Tibial nerve (tissue), 4 donors: ENCODE measurements at regions not wholly inside any gene's neighbourhood (a gene's known extent, or its start where the extent isn't known, plus 50 kb on each side); places are given as distances from the start of the nearest gene placed in this dataset.

Experiments used
- DNase-seq, 2 donors: peaks; one replicate each; pipeline ENCODE4 v3.0.0-alpha.2; 2019; ENCODE audit warnings: low spot score in 2 of 2
- H3K27ac ChIP-seq, 4 donors: fragments of 200-600 bp; sonication (generic) in 3 of 4; one replicate each; pipeline ENCODE4 v1.5.1; 2017 to 2019; ENCODE audit warnings: mild to moderate bottlenecking in 1 of 4
- H3K27me3 ChIP-seq, 2 donors: fragments of 200-600 bp; sonication (generic) in 1 of 2; one replicate each; pipeline versions ENCODE4 v1.5.1 to v1.6.0; 2017 to 2019
- H3K36me3 ChIP-seq, 3 donors: fragments of 200-600 bp; sonication (generic); one replicate each; pipeline ENCODE4 v1.5.1; 2018 to 2019
- H3K4me1 ChIP-seq, 4 donors: fragments of 200-600 bp; sonication (generic) in 3 of 4; one replicate each; pipeline ENCODE4 v1.5.1; 2017 to 2019
- H3K4me3 ChIP-seq, 4 donors: fragments of 200-600 bp; sonication (generic) in 3 of 4; one replicate each; pipeline ENCODE4 v1.5.1; 2017 to 2019; ENCODE audit warnings: mild to moderate bottlenecking in 1 of 4, moderate library complexity in 1 of 4
- H3K9me3 ChIP-seq, 4 donors: fragments of 200-600 bp; sonication (generic) in 3 of 4; one replicate each; pipeline ENCODE4 v1.5.1; 2017 to 2019
- CTCF ChIP-seq, 5 experiments: fragments of 200-600 bp in 3 of 5; fragments of 450-650 bp in 2 of 5; sonication (generic) in 3 of 5; IDR thresholded peaks; one replicate each; pipeline ENCODE4 v1.5.1; 2016 to 2019; ENCODE audit warnings: antibody characterized with exemption in 5 of 5, mild to moderate bottlenecking in 3 of 5, moderate library complexity in 2 of 5
- EP300 ChIP-seq, 2 donors: sonication (generic); formaldehyde crosslinking; IDR thresholded peaks; one replicate each; pipeline ENCODE4 v1.6.1; 2017; ENCODE audit warnings: antibody characterized with exemption in 2 of 2, mild to moderate bottlenecking in 1 of 2
- POLR2A ChIP-seq, 2 donors: fragments of 450-650 bp; IDR thresholded peaks; one replicate each; pipeline ENCODE4 v1.6.1; 2017; ENCODE audit warnings: antibody characterized with exemption in 2 of 2, mild to moderate bottlenecking in 2 of 2, moderate library complexity in 2 of 2
- WGBS, 2 donors: methylation state at CpG; one replicate each; pipeline ENCODE4 v1.1.5; 2018; 5-methylcytosine and 5-hydroxymethylcytosine counted together

- DNase-seq, result no peak
- Histone ChIP-seq H3K4me3 (no peak overlapping the region), H3K9me3 (no peaks in the 10 kb centered on the region)
Observed at GRCh38 chr11:79852176-79852575, 411.3 kb upstream of the TENM4 start.

GRCh38 chr11:79845002-79845709, 404.3 kb upstream of the TENM4 start:
- no peaks in the 10 kb centered on the region for H3K27me3 ChIP-seq
- no peaks in the 10 kb centered on the region for H3K36me3 ChIP-seq
- H3K9me3 ChIP-seq, result no peaks in the 10 kb centered on the region
- TF ChIP-seq CTCF (IDR thresholded peaks at IDR 0.05) (no peak), POLR2A (IDR thresholded peaks at IDR 0.05) (no peak)
- no peak for DNase-seq
- H3K4me3 ChIP-seq, result no peak overlapping the region
- no peak overlapping the region for H3K27ac ChIP-seq
- H3K4me1 ChIP-seq, result no peaks in the 10 kb centered on the region
- WGBS, 2 donors, result 55 to 60% methylated on average over 3 of the region's 3 CpGs

More at GRCh38 chr11:79852176-79852575, 411.3 kb upstream of the TENM4 start:
- H3K36me3 ChIP-seq, result no peaks in the 10 kb centered on the region
- H3K27me3 ChIP-seq, result no peaks in the 10 kb centered on the region
- no peak overlapping the region for H3K27ac ChIP-seq
- TF ChIP-seq POLR2A (IDR thresholded peaks at IDR 0.05), result no peak
- no peak for TF ChIP-seq EP300 (IDR thresholded peaks at IDR 0.05)
- TF ChIP-seq CTCF (IDR thresholded peaks at IDR 0.05), result no peak
- peaks cover 0 to 7% (median 0%) of the 10 kb centered on the region in 4 donors for H3K4me1 ChIP-seq

- H3K9me3 ChIP-seq, result no peaks in the 10 kb centered on the region
- H3K4me3 ChIP-seq, result no peak overlapping the region
- H3K27ac ChIP-seq, result no peak overlapping the region
- H3K27me3 ChIP-seq, result no peaks in the 10 kb centered on the region
- no peak for DNase-seq
- no peaks in the 10 kb centered on the region for H3K4me1 ChIP-seq
- WGBS, 2 donors, result 74 to 76% methylated on average over 1 of the region's 1 CpG
- H3K36me3 ChIP-seq, result no peaks in the 10 kb centered on the region
- TF ChIP-seq POLR2A (IDR thresholded peaks at IDR 0.05) (no peak), CTCF (IDR thresholded peaks at IDR 0.05) (no peak), EP300 (IDR thresholded peaks at IDR 0.05) (no peak)
Observed at GRCh38 chr11:79834015-79834414, 393.2 kb upstream of the TENM4 start.

- WGBS, 2 donors, result 58 to 64% methylated on average over 3 of the region's 3 CpGs
- Histone ChIP-seq H3K9me3 (no peaks in the 10 kb centered on the region), H3K27ac (no peak overlapping the region), H3K27me3 (no peaks in the 10 kb centered on the region), H3K4me1 (no peaks in the 10 kb centered on the region), H3K4me3 (no peak overlapping the region), H3K36me3 (no peaks in the 10 kb centered on the region)
- TF ChIP-seq CTCF (IDR thresholded peaks at IDR 0.05) (no peak), EP300 (IDR thresholded peaks at IDR 0.05) (no peak), POLR2A (IDR thresholded peaks at IDR 0.05) (no peak)
- DNase-seq, result no peak
Observed at GRCh38 chr11:79830446-79830845, 389.6 kb upstream of the TENM4 start.

- Histone ChIP-seq H3K36me3 (no peaks in the 10 kb centered on the region), H3K9me3 (no peaks in the 10 kb centered on the region), H3K4me3 (no peak overlapping the region), H3K27ac (no peak overlapping the region), H3K4me1 (no peaks in the 10 kb centered on the region), H3K27me3 (no peaks in the 10 kb centered on the region)
- TF ChIP-seq EP300 (IDR thresholded peaks at IDR 0.05), result no peak
- WGBS, 2 donors, result 81 to 83% methylated on average over 3 of the region's 3 CpGs
- no peak for DNase-seq
Observed at GRCh38 chr11:79829891-79830290, 389.1 kb upstream of the TENM4 start.

GRCh38 chr11:79822766-79823165, 381.9 kb upstream of the TENM4 start:
- Histone ChIP-seq H3K27ac (no peak overlapping the region), H3K4me1 (no peaks in the 10 kb centered on the region), H3K9me3 (no peaks in the 10 kb centered on the region), H3K27me3 (no peaks in the 10 kb centered on the region), H3K4me3 (no peak overlapping the region), H3K36me3 (no peaks in the 10 kb centered on the region)
- DNase-seq, result no peak
- 93 to 94% methylated on average over 3 of the region's 3 CpGs for WGBS, 2 donors
- no peak for TF ChIP-seq CTCF (IDR thresholded peaks at IDR 0.05)
